ENCODE measurements at regions not wholly inside any gene's neighbourhood (a gene's known extent, or its start where the extent isn't known, plus 50 kb on each side); places are given as distances from the start of the nearest gene placed in this dataset.

GRCh38 chr12:112573141-112573540 lies 154.4 kb downstream of the PTPN11 start:
- TF ChIP-seq CTCF (IDR thresholded peaks at IDR 0.05), result no peak
- no peak for TF ChIP-seq EP300 (IDR thresholded peaks at IDR 0.05; ENCODE audit: low read depth)
- no peak for TF ChIP-seq POLR2AphosphoS5 (IDR thresholded peaks at IDR 0.05)
